GM12878 (cell line): ENCODE measurements at regions not wholly inside any gene's neighbourhood (a gene's known extent, or its start where the extent isn't known, plus 50 kb on each side); places are given as distances from the start of the nearest gene placed in this dataset.

Source experiments
- CBFB ChIP-seq: IDR thresholded peaks from 2 replicates; pipeline ENCODE4 v1.6.1; 2016; ENCODE audit warnings: antibody characterized with exemption, low read depth
- CUX1 ChIP-seq: IDR thresholded peaks from 2 replicates; pipeline ENCODE4 v1.6.1; 2012; ENCODE audit warnings: improper control_type of control experiment, low read depth, low read length; ENCODE audit not compliant: insufficient replicate concordance
- GABPA ChIP-seq: IDR thresholded peaks from 2 replicates; pipeline ENCODE4 v1.6.1; 2014; ENCODE audit warnings: antibody characterized with exemption, low read depth, mild to moderate bottlenecking, inconsistent platforms
- HSF1 ChIP-seq: fragments of 150-350 bp; IDR thresholded peaks from 2 replicates; pipeline ENCODE4 v1.6.1; 2014; ENCODE audit warnings: mild to moderate bottlenecking, low read depth, low read length
- IRF3 ChIP-seq: fragments of 450-650 bp; IDR thresholded peaks from 2 replicates; pipeline ENCODE4 v1.6.1; 2014; ENCODE audit warnings: mild to moderate bottlenecking
- MLLT1 ChIP-seq: fragments of 450-650 bp; IDR thresholded peaks from 2 replicates; pipeline ENCODE4 v1.6.1; 2016; ENCODE audit warnings: mild to moderate bottlenecking
- NFIC ChIP-seq: IDR thresholded peaks from 2 replicates; pipeline ENCODE4 v1.6.1; 2012; ENCODE audit warnings: low read depth, mild to moderate bottlenecking, inconsistent platforms, low read length, moderate library complexity
- NKRF ChIP-seq: fragments of 450-650 bp; conservative IDR thresholded peaks from 2 replicates; pipeline ENCODE4 v1.6.1; 2017; ENCODE audit warnings: mild to moderate bottlenecking, moderate library complexity
- NR2F1 ChIP-seq: fragments of 450-650 bp; conservative IDR thresholded peaks from 2 replicates; pipeline ENCODE4 v1.6.1; 2017; ENCODE audit warnings: mild to moderate bottlenecking
- STAT1 ChIP-seq: fragments of 450-650 bp; conservative IDR thresholded peaks from 2 replicates; pipeline ENCODE4 v1.6.1; 2014; ENCODE audit warnings: antibody characterized with exemption, mild to moderate bottlenecking
- ZBED1 ChIP-seq: IDR thresholded peaks from 2 replicates; pipeline ENCODE4 v1.6.1; 2016; ENCODE audit warnings: borderline replicate concordance
- ZNF384 ChIP-seq: IDR thresholded peaks from 2 replicates; pipeline ENCODE4 v1.6.1; 2012; ENCODE audit warnings: low read depth, mild to moderate bottlenecking, low read length, improper control_type of control experiment, borderline replicate concordance

GRCh38 chr10:100683545-100684300 is 61.7 kb upstream of the PAX2 start (continued):
- TF ChIP-seq CUX1 = no peak
- no peak for TF ChIP-seq CBFB
- TF ChIP-seq ZBED1 = no peak
- TF ChIP-seq GABPA = no peak
- TF ChIP-seq MLLT1 = no peak
- TF ChIP-seq NR2F1 = no peak
- no peak for TF ChIP-seq NFIC
- no peak for TF ChIP-seq HSF1
- no peak for TF ChIP-seq ZNF384
- no peak for TF ChIP-seq IRF3
- TF ChIP-seq STAT1 = no peak
- TF ChIP-seq NKRF = no peak
